ENCODE measurements at regions not wholly inside any gene's neighbourhood (a gene's known extent, or its start where the extent isn't known, plus 50 kb on each side); places are given as distances from the start of the nearest gene placed in this dataset.
"Not testable (repeated sequence)": the region's sequence is repeated elsewhere in the genome, so short reads cannot be mapped to it uniquely, and the experiment has no call there.

GRCh38 chr1:120299433-120300057 is 115.3 kb upstream of the NBPF8 start:
- TF ChIP-seq CTCF (IDR thresholded peaks at IDR 0.05; ENCODE audit: extremely low read depth in 1 of 2, insufficient read depth in 1 of 2, low read depth in 1 of 2, low read length in 2 of 2); EZH2 (IDR thresholded peaks at IDR 0.05; ENCODE audit: borderline replicate concordance, low read depth, low read length, severe bottlenecking); MAX (IDR thresholded peaks at IDR 0.05; ENCODE audit: insufficient read depth, insufficient read length); GATA2 (IDR thresholded peaks at IDR 0.05; ENCODE audit: insufficient read depth, insufficient read length, low read depth, low read length); POLR2A (IDR thresholded peaks at IDR 0.05; ENCODE audit: low read depth, low read length); JUN (IDR thresholded peaks at IDR 0.05; ENCODE audit: borderline replicate concordance, insufficient read depth, insufficient read length, low read depth); MYC (IDR thresholded peaks at IDR 0.05; ENCODE audit: low read depth, low read length); POLR2AphosphoS5 (IDR thresholded peaks at IDR 0.05; ENCODE audit: insufficient read depth, low read depth, low read length); FOS (IDR thresholded peaks at IDR 0.05; ENCODE audit: borderline replicate concordance, insufficient read depth, low read length): not testable (repeated sequence)
